WI38 (cell line): ENCODE measurements at regions not wholly inside any gene's neighbourhood (a gene's known extent, or its start where the extent isn't known, plus 50 kb on each side); places are given as distances from the start of the nearest gene placed in this dataset.
"Not testable (repeated sequence)": the region's sequence is repeated elsewhere in the genome, so short reads cannot be mapped to it uniquely, and the experiment has no call there.

Experiments used
- H3K4me3 ChIP-seq: 2 replicates; pipeline ENCODE4 v1.5.1; 2011; ENCODE audit warnings: low read depth, mild to moderate bottlenecking, control low read depth, low read length
- CTCF ChIP-seq: IDR thresholded peaks from 2 replicates; pipeline ENCODE4 v1.5.1; 2012; ENCODE audit warnings: low read depth, mild to moderate bottlenecking, control low read depth, low read length

- TF ChIP-seq CTCF, result no peak
- H3K4me3 ChIP-seq, result no peak overlapping the region
Observed at GRCh38 chr7:156524818-156525597, 115.6 kb upstream of the RNF32 start.

- H3K4me3 ChIP-seq, result no peak overlapping the region
Observed at GRCh38 chr7:156523447-156524048, 117.0 kb upstream of the RNF32 start.

GRCh38 chr7:156522801-156523200, 117.8 kb upstream of the RNF32 start:
- H3K4me3 ChIP-seq, result no peak overlapping the region

More at GRCh38 chr7:156523447-156524048, 117.0 kb upstream of the RNF32 start:
- no peak for TF ChIP-seq CTCF

GRCh38 chr7:156519070-156519469, 121.5 kb upstream of the RNF32 start:
- no peak for TF ChIP-seq CTCF
- no peak overlapping the region for H3K4me3 ChIP-seq

More at GRCh38 chr7:156522801-156523200, 117.8 kb upstream of the RNF32 start:
- TF ChIP-seq CTCF, result no peak

- H3K4me3 ChIP-seq, result no peak overlapping the region
- TF ChIP-seq CTCF, result no peak
Observed at GRCh38 chr7:156518466-156518865, 122.1 kb upstream of the RNF32 start.

- not testable (repeated sequence) for H3K4me3 ChIP-seq
Observed at GRCh38 chr7:156517858-156518257, 122.7 kb upstream of the RNF32 start.

GRCh38 chr7:156516791-156517378, 123.7 kb upstream of the RNF32 start:
- no peak for TF ChIP-seq CTCF

More at GRCh38 chr7:156516791-156517378, 123.7 kb upstream of the RNF32 start:
- no peak overlapping the region for H3K4me3 ChIP-seq
